ENCODE measurements at regions not wholly inside any gene's neighbourhood (a gene's known extent, or its start where the extent isn't known, plus 50 kb on each side); places are given as distances from the start of the nearest gene placed in this dataset.

DNA sequence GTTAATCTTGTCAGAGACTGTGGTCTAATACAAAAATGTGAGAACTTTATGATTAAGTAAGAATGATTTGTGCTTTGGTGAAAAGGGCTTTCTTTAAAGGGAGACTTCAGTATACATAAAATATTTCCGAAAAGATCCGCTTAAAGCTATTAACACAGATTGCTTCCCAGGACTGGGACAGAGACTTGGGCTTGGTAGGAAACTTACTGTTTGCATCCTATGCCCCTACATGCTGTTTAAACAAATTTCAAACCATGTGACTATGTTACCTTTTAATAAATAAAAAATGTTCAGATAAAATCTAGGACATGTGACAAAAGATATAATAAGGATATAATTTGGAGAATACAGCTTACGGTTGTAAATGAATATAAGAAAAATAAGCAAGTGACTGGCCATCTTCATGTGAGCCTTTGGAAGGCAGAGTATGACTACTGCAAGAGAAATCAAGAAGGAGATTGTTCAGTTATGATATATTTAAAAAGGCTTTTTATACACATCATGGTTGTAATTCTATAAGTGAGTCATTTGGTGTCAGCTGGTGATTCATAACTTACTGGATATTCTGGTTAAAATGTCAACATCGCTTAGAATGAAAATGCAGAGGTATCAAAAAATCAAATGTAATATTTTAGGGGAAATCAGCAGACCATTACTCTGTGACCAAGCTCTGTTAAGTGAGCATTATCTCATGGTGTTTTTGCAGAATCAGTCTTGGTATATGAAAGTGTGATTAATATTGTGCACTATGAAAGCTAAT is 234.7 kb upstream of the E2F7 start:
- DNase-seq (ENCODE audit: low spot score) = no peak

DNA sequence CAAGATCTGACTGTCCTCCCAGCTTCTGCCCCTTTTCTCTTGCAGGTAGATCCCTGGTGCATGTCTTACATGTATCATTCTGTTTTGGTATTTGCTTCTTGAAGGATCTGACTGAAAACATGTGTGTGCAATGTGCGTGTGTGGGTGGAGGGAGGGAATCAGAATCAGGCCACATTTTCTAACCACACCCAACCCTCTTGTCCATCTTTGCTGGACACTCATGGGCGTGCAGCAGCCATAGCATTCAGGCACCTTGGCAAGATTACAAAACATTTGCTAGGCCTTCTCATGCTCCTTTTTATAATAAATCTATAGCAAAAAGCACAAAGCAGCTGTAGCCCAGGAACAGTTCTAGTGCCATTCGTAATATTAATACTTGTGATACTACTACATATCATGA is 233.6 kb upstream of the E2F7 start:
- DNase-seq (ENCODE audit: low spot score) = no peak

DNA sequence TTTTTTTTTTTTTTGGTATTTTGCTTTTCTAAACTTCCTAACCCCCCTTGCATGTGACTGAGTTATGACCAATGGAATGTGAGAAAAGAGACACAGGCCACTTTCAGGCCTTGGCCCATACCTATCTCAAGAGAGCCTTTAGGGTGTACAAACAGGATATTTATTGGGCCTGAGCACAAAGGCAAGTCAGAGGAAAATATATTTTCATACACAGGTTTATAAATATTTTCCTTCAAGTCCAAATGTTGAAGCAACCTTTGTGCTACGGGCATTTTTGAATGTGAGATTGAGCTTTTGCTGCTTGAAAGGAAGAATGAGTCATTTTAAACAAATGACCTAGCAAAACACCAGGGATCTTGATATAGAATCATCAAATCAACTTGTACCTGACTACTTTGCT is 228.6 kb upstream of the E2F7 start:
- DNase-seq (ENCODE audit: low spot score) = no peak

DNA sequence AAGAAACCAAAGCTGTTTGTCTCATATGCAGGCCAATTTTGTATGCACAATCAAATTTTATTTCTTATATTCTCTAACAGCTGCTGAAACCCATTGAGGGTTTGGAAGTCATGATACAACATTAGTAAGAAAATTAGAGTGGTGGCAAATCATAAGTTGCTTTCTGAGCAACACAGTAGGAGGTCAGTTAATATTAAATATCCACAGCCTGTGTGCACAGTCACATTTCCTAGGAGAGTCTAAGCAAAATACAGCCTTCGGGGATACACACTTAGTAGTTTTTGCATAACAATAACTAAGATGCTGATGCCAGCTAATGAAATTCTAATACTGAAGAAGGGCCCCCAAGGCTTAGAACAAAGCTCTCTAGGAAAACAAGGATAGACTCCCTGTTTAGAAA is 209.6 kb upstream of the E2F7 start:
- DNase-seq (ENCODE audit: low spot score) = no peak

DNA sequence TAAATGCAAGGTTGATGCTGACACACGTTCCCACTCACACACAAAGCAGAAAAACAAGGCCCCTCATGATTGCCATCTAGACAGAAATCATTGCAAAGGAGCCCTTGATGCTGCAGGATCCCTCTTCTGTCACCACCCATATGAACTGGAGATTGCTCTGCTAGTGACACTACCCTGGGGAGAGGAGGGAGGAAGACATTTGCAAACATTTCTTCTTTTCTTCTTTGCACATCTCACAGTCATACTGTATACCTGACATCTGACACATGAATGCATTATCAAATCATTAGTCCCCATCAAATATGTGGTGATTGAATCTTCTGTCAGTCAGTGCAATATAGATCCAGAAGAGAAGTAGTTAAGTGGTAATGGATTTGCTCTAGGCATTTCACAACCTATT is 208.5 kb upstream of the E2F7 start:
- DNase-seq (ENCODE audit: low spot score) = no peak

DNA sequence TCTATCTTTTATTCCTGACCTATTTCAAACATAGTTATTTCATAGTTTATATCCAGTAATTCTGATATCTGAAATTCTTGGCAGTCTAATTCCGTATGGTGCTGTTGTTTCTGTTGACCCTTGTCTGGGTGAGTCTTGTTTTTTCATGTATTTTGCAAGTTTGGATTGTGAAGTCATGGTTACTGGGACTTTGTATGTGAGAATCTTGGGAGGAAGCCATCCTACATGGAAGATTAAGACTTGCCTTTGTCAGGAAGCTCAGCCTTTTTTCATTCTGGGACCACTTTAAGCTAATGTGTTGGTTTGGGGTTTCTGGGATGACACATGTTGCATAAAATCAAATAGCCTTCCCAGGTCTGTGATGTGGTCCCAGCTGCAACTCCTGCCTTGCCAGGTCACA is 191.6 kb upstream of the E2F7 start:
- no peak for DNase-seq (ENCODE audit: low spot score)

DNA sequence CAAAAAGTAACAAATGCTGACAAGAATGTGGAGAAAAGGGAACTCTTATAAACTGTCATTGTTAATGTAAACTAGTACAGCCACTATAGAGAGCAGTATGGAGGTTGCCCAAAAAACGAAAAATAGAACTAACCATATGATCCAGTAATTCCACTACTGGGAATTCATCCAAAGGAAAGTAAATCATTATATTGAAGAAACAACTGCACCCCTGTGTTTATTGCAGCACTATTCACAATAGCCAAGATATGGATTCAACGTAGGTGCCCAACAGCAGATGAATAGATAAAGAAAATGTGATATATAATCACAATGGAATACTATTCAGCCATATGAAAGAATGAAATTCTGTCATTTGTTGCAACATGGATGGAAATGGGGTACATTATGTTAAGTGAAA is 188.0 kb upstream of the E2F7 start:
- DNase-seq (ENCODE audit: low spot score) = no peak

DNA sequence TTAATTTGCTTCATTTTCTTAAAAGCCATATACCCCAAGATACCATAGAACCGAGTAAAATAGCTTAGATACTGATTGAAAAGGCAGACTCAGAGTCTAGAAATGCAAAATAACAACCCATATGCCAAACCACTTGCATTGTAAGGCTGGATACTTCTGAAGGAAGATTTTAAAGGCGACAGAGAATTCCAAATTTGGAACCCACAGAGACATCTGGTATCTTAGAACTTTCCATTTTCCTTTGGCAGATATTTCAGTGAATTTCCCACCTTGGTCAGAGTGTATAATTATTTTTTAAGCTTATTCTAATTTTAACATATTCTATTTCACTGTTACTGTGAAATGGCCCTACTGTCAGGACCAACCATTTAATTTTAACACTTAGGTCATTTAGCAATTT is 186.4 kb upstream of the E2F7 start:
- DNase-seq (ENCODE audit: low spot score) = no peak

DNA sequence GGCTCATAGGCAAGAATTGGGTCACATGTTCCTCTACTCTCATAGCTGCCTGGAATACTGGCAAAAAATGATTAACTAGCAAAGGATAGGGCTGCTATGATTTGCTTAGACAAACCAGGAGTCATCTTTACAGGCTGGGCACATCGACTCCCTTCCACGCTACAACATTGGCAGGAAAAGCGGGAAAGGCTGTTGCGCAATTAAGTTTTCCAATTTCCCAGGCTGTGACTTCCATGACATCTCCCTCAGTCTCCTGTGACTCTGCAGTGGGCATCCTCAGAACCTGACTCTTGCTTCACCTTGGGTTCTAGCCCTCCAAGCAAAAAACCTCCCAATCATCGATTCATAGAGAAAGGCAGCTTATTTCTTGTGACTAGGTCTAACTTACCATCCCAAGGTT is 184.5 kb upstream of the E2F7 start:
- DNase-seq (ENCODE audit: low spot score) = no peak

DNA sequence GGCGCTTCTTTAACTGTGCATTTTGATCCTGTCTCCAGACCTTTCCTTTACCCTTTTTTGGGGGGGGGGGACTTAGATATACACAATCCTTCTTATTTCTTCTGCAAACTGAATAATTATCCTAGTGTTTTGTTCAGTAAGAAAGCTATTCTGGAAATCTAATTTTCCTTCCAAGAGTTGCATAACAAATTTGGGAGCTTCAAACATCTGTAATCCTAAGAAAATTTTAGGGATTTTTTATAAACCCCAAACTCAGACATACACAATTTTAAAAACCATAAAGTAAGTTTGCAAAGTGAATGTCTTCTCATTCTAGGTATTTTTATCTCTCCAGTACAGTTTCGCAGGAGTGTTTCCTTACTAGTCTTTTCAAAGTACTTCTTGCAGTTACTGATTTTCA is 182.7 kb upstream of the E2F7 start:
- DNase-seq (ENCODE audit: low spot score) = no peak

DNA sequence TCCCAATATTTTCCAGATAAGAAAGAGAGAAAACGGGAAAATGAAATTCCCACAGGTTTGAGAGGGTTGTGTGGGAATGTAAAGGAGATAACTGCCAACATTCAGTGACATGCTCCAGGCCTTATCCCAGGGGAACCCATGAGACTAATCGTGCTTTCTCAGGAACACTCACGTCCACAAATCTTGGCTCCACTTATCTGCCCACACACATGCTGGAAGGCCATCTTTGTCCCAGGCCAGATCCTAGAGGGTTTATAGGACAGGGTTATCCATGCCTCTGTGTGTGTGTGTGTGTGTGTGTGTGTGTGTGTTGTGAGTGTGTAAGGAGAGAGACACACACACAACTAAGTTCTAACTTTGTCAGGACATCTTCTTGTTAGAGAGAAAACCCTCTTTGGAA is 182.2 kb upstream of the E2F7 start:
- no peak for DNase-seq (ENCODE audit: low spot score)

DNA sequence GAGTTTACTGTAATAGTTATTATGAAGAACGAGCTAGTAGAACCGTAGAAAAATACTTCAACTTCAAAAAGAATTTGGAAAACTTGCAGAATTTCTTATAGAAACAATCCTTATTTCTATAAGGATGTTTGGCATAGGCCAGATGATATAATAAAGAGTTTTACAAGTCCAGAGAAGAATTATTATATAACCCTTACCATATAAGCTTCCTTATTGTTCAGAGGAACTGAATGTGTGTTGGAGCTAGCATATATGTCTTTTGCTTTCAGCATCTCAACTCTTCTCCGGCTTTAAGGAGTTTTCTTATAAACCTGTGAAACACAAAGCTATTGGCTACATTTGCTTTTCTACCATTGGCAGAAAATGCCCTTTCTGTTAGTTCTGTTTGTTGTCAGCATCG is 178.0 kb upstream of the E2F7 start:
- DNase-seq (ENCODE audit: low spot score) = no peak

DNA sequence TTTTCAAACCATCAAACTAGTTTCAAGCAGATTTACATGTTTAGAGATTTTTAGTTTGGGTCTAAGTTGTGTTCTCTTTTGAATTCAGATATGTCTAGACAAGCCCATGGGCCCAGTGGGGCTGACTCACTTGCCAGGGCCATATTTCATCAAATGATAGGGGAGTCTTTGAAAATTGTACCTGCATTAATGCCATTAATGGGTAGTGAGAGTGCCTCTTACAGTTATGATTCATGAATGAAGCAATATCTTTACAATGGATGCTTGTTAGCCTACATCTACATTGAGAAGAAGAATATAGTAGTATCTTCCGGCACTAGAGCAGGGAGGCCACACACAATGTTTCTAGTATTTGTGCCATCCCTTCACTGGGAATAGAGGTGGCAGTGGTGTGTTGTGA is 174.2 kb upstream of the E2F7 start:
- DNase-seq (ENCODE audit: low spot score) = no peak

DNA sequence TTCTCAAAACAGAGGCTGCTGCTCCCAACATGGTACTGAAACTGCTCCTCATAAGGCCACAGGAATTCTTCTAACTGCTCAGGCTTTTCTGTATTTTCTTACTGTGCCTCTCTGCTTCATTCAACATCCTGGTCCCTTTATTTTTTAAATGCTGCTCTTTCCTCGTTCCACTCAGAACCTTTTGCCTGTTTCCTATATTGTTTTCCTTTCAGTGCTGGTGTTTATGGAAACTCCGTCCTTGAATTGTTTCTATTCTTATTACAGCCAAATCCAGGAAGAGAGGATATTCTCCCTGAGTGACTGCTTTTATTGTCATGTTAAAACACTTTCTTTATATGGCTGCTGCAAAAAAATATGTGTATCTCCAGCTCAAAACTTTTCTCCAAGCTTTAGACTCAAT is 173.0 kb upstream of the E2F7 start:
- DNase-seq (ENCODE audit: low spot score) = no peak

DNA sequence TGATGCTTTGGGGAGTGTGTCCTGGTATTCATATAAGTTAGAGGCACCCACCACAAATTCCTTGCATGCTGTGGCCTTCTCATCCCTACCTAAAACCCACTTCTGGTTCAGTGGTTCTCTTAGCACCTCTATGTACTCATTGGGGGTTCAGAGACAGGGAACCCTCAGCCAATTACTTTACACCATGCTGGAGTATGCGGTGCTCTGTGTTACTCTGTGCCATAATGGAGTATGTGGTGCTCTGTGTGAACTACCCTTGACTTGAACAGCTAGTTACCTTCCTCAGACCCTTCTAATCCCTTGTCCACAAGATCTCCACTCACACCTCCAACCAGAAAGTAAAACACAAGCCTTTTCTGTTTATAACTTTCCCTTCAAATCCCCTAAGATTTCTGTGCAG is 172.5 kb upstream of the E2F7 start:
- DNase-seq (ENCODE audit: low spot score) = no peak

DNA sequence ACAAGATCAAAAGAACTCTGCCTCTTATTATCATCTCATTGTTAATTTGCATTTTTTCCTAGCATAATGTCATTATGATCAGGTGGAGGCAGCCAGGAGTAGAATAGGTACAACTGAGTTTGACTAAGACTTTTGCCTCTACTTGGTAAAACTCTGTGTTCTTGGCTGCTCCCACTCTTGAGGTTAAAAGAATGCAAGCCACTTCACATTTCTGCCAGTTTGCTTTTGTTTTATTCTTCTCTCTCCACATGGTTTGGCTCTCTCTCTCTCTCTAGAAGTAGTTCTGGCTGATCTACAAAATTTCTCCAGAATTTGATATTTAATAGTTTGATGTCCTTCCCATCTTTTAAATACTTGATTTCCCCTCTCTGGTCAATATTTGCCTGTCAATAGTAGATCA is 170.7 kb upstream of the E2F7 start:
- DNase-seq (ENCODE audit: low spot score) = no peak

DNA sequence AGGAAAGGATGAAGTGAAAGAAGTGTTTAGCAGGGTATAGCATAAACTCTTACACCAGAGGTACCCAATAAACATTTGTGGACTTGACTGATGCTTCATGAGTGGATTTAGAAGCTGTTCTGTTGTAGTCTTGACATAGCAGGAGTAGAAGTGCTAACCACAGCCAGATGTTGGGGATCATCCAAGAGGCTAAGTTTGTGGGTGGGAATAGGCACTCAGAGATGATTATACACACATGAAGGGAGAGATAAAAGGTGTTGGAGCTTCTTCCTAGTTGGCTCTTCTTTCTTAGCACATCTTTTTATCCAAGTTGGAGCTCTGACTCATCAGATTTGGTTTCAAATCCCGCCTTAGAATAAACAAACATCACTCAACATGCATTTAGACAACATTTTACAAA is 166.7 kb upstream of the E2F7 start:
- no peak for DNase-seq (ENCODE audit: low spot score)

DNA sequence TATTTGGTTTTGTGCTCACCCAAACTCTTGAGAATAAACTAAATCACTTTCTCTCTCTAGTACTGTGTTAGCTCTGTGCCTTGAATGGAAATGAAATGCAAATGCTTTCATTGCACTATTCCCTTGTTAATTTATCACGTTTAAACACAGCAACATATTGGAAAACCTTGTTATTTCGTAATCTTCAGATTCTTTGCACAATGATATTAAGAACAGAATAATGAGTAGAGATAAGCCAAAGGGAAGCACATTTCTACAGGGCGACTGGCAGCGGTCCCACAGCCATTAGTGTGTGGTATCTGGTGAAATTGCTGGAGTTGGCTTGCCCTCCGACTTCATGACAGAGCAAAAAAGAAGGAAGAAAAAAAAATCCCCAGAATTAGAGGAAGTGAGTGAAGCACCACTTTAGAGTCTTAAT is 166.1 kb upstream of the E2F7 start:
- peak; percentile 82 for DNase-seq (ENCODE audit: low spot score)

DNA sequence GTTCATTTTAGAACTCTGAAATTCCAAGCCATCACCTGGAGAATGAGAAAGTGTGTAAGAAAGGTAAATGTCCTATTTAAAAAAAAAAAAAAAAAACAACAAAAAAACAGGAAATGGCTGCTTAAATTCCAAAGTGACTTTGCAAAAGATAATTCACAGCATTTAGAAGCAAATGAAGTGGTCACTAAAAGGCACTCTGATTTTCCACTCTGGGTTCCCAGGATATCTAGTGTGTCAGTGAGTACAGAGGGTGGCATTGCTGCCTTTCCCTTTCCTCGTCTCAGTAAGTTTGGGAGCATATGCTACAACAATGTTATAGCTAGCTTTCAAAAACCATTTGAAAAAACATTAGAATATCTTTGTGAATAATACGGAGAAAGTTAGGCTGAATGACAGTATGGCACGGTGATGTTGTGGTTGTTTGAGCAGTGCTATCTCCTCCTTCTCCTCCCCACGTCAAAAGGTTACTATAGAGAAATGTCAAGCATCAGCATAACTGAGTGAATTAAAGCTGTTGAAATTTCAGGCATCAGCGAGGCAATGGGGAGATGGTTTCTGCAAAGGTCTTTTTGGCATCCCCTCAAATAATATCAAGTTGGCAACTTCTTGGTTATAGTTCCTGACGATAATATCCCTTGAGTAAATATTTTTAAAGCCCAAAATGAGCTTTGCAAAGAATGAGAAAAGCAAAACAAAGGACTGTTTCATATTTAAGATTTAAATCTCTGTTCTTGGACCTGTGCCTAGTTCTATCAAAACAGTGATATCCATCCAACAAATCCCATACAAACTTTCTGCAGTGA is 164.5 kb upstream of the E2F7 start:
- no peak for DNase-seq (ENCODE audit: low spot score)

DNA sequence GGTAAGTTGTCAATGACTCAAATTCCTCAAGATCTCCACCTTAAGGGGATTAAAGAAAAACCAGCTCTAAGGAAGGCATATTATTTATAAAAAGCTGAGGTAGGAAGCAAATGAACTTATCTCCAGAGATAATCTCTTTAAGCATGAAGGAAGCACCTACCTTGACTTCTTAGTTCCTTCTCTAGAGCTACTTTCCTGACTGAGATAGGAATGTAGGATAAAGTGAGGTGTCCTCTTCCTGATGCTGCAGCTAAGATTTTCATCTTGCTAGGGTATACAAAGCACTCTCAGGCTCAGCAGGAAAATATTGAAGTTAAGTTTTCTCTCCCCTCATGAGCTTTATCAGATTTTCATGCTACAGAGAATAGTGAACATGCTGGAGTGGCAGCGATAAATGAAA is 163.0 kb upstream of the E2F7 start:
- no peak for DNase-seq (ENCODE audit: low spot score)

DNA sequence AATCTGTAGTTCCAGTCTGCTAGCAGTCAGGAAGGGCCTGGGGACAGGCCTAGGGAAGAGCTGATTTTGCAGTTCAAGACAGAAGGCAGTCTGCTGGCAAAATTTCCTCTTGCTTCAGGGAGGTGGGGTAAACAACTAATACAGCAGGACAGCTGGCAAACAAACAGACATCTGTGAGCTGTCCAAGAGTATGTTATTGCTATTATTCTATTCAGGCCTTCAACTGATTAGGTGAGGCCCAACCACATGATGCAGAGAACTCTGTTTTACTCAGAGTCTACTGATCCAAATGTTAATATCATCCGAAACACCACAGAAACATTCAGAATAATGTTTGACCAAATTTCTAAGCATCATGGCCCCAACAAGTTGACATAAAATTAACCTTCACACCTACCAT is 161.0 kb upstream of the E2F7 start:
- DNase-seq (ENCODE audit: low spot score) = no peak

DNA sequence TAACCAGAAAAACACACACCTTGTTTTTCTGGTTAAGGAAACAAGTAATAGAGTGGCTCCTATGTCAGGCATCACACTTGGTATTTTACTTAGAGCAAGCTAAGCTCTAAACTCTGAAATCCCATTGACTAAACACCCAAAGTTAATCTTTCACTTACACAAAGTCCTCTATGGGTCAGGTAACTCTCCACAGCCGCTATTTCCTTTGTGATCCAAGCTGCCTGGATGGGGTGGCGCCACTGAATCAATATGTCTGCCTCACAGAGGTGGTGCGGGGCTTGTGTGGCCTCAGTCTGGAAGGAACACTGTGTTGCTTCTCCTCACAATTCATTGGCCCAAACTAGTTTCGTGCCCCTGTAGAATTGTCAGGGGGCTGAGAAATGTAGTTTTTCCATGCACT is 160.0 kb upstream of the E2F7 start:
- peak; percentile 49 for DNase-seq (ENCODE audit: low spot score)

DNA sequence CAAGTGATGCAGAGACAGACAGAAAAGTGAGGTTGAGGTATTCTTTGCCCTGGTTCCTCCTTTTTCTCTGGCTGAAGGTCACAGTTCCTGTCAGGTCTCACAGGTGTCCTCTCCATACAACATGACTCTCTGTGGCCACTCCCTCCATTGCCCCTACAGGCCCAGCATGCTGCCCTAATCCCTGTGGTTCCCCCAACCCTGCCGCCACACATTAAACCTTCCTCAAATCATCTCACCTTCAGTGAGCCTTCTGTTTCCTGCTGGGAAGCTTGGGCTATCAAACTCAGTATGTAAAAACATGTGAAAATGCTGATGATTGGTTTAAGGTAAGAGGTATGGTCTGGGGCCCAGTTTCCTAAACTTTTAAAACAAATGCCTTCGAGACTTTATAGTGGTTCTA is 159.0 kb upstream of the E2F7 start:
- DNase-seq (ENCODE audit: low spot score) = no peak

DNA sequence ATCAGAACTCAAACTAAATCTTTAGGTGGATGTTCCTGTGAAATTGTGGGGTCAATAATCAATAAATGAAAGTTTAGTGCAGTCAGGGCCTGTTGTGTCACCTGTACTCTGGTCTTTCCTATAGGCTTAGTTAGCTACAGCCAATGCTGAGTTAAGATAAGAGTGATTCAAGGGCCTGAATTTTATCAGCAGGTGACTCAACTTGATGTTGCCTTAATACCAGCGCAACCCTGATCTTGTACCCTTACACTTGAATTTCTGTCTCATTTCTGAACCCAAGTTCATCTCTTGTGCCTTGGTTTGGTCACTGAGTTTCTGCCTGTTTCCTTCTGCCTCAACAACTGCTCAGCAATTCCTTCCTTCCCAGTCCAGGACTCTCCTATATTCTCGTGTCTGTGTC is 157.0 kb upstream of the E2F7 start:
- no peak for DNase-seq (ENCODE audit: low spot score)

Measured in mucosa of gallbladder (tissue), 1 donor.